ENCODE measurements at regions not wholly inside any gene's neighbourhood (a gene's known extent, or its start where the extent isn't known, plus 50 kb on each side); places are given as distances from the start of the nearest gene placed in this dataset.
"Not testable (repeated sequence)": the region's sequence is repeated elsewhere in the genome, so short reads cannot be mapped to it uniquely, and the experiment has no call there.

DNA sequence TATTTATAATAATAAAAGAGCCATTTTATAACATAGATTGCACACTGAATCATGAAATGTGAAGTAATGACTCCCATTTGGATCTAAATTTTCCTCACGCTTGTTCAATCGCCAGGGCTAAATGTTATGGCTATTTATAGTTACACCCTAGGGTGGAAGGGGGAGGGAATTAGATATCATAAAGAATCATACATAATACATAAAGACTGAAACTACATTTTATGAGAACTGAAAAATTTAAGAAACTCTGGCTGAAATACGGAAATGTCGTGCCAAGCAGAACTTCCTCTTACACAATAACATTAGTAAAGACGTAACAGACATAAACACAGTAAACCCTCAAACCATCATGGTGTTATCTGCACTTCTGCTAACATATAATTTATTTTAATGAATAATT, 327.5 kb upstream of the PHF14 start:
- DNase-seq, result no peak

DNA sequence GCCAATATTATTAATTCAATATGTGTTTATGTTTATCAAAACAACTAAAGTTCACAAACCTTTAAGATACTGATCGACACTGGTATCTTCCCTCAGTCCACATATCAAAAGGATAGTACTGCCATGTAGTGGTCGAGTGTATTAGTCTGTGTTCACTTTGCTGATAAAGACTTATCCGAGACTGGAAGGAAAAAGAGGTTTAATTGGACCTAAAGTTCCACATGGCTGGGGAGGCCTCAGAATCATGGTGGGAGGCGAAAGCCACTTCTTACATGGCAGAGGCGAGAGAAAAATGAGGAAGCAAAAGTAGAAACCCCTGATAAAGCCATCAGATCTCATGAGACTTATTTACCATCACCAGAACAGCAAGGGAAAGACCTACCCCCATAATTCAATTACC, 325.4 kb upstream of the PHF14 start:
- DNase-seq, result no peak

DNA sequence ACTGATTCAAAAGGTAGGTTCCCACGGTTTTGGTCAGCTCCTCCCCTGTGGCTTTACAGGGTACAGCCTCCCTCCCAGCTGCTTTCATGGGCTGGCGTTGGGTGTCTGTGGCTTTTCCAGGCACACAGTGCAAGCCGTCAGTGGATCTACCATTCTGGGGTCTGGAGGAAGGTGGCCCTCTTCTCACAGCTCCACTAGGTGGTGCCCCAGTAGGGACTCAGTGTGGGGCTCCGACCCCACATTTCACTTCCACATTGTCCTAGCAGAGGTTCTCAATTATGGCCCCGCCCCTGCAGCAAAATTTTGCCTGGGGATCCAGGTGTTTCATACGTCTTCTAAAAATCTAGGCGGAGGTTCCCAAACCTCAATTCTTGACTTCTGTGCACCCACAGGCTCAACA, 324.6 kb upstream of the PHF14 start:
- DNase-seq, result not testable (repeated sequence)

DNA sequence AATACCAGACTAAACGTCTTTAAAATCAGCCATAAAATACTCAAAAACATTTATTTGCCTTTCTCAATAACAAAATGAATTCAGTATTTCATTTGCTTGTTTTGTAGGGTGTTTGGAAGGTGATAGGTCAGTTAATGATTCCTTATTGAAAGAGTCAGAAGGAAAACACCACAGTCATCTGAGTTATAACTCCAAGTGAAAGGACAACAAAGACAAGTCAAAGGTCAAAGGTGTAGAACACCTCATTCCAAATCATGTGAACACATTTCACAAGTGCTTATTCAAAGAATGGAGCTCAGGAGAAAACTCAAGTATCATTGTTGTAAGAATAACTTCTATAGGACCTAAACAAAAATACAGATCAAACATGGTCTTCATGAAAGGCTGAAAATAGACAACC, 318.6 kb upstream of the PHF14 start:
- DNase-seq, result no peak

DNA sequence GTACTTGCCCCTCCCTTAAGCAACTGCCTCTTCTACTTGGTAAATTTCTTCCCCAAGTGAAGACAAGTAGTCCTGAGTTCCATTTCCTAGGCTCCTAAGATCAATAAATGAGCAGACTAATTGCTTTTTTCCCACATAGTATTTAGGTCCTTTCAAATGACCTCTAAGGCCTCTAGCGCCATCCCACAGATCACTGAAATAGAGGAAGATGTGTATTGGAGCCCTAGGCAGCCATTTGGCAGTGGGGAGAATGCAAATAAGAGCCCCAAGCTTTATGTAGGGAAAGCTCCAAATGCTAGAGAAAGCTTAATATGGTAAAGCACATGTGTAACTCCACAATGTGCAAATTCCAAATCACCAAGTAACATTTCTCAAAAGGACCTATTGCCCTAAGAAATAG, 316.5 kb upstream of the PHF14 start:
- no peak for DNase-seq

DNA sequence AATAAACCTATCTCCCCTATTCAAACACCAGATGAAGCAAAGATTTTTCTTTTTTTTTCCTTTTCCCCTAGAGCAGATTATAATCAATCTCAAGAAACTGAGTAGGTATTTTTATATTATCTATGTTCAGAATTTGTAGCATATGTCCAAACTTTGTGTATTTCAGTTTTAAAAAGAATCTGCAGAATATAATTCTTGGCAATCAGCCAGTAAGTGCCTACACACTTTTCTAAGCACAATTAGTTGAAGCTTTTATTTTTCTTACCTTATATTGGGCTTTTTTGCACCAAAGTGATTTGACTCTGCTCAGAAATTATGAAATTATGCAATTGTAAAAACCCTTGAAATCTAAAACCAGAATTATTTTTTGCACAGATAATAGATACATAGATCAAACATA, 315.8 kb upstream of the PHF14 start:
- no peak for DNase-seq

DNA sequence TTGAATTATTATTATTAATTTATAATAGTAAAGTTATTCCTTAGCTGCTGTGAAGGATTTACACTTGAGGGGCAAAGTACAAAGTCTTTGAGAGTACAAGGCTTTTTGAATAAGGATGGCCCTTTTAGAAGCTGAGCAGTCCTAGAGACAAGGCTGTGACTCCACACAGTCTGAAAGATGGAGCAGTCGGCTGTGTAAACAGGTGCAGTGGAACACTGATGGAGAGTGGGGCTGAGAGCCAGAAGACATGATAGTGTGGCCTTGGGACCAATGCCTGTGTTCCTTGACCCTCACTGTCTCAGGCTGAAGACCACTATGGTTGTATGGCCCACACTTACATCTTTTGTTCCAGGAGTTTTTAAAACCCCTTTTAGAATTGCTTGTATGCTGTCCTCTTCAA, 311.2 kb upstream of the PHF14 start:
- no peak for DNase-seq

DNA sequence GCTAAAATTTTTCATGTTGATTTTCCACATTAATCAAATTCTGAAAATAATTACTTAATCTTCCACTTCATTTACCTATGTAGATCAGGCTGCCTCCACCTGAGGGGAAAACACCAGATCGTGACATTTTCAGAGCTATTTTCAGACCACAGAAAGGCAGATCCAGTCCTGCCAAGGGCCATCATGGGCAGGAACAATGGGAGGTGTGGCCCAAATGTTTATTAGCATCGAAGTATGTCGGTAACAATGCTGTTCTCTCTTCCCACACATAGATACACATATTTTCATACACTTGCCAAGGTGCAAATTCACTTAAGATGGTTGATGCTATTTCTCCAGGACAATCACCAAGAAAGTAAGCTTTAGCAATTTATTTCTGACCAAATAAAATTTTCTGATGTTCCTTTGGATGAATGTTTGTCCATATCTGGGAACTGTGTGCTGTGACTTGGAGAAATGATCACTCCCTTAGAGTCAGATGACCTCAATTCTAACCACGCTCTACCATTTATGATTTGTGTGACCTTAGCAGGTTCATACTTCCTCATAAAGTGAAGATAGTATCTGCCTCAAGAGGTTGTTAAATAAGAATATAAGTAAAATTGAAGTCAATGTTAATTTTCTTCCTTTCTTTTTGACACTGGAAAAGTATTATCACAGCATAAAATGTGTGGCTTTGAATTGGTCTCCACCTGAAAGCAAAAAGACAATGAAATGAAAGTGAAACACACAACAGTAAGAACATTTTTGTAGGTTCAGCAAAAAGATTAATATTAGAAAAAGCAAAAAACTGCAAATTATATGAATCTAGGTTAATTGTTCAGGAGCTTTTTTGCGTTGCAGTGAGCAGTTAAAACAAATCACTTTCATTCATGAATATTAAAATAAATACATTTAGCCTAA, 310.4 kb upstream of the PHF14 start:
- no peak for DNase-seq

DNA sequence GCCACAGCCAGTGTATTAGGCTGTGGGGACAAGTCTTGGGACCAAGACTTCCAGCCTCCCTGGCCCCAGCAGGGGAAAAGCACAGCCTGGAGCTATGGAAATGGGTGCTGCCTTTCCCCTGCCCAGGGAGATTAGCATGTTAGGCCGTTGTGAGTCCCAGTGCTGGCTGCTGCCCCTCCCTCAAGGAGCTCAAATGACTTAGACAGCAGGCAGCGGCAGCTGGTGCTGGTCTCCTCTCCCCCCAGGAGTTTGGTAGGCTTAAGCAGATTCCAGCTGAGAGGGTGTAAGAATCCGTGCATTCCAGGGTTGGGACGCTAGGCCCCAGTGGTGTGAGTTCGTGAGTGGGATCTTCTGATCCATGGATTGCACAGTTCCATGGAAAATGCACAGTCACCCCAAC, 301.5 kb upstream of the PHF14 start:
- DNase-seq, result no peak

DNA sequence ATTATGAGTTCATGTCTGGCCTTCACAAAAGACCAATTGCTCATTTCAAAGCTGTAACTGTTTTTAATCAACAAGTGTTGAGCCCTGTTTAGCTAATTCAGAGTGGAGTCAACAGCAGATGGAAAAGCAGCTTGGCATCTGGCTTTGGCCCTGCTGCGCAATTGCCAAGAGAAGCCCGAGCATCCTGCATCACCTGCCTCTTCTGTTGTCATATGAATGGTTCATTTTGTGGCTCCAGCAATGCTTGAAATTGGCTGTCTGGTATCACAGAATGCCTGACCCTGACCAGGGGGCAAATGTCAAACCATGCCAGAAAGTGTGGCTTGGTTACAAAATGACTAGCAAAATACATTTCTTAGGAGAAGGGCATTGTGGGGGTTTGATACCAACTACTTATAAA, 296.5 kb upstream of the PHF14 start:
- DNase-seq, result no peak

DNA sequence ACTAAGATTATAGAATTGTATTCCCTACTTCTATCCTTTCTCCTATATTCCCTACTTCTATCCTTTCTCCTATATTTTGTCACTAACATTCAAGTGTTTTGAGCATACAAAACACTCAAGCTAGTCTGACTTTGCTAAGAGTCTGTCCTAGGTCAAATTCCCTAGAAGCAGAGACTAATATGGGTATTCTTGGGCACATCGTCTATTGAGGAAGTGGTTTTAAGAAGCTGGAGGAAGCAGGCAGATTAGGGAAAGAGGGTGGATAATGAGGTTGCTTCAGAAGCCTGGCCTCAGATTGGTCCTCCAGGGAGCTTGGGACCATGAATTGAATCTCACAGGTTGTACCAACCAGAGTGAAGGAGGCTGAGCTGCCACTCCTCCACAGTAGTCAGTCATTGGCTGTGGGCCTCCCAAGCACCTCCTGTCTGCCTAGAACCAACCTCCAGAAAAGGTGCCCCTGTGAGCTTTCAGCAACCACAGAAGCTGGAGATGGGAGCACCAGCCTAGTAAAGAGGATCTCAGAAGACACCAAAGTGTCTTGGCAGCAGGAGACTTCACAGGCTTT, 295.9 kb upstream of the PHF14 start:
- no peak for DNase-seq

DNA sequence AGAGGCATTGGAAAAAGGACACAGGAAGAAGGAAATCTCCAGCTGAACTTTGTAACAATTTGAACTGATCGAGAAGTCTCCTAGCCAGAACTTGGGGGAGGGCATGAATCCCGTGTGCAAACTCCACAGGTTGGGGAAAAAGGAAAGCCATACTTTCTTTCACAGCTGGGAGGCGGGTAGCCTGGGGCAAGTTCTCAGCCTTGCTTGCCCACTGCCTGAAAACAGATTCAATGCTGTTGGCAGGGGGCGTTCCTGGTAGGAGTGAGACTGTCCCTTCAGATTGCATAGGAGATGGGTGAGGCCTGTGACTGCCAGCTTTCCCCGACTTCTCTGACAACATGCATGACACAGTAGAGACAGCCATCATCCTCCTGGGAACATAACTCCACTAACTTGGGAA, 289.1 kb upstream of the PHF14 start:
- no peak for DNase-seq

DNA sequence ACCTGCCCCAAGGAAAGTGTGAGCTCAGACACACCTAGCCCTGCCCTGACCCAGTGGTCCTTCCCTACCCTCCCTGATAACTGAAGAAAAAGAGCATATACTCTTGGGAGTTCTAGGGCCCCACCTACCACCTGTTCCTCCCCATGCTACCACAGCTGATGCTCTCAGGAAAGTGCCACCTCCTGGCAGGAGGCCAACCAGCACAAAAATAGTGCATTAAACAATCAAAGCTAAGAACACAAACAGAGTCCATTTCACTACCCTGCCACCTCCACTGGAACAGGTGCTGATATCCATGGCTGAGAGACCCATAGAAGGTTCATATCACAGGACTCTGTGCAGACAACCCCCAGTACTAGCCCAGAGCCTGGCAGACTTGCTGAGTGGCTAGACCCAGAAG, 288.6 kb upstream of the PHF14 start:
- no peak for DNase-seq

DNA sequence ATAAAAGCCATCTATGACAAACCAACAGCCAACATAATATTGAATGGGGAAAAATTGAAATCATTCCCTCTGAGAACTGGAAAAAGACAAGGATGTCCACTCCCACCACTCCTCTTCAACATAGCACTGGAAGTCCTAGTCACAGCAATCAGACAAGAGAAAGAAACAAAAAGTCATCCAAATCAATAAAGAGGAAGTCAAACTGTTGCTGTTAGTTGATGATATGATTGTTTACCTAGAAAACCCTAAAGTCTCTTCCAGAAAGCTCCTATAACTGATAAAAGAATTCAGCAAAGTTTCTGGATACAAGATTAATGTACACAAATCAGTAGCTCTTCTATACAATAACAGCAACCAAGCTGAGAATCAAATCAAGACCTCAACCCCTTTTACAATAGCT, 285.1 kb upstream of the PHF14 start:
- DNase-seq, result no peak

DNA sequence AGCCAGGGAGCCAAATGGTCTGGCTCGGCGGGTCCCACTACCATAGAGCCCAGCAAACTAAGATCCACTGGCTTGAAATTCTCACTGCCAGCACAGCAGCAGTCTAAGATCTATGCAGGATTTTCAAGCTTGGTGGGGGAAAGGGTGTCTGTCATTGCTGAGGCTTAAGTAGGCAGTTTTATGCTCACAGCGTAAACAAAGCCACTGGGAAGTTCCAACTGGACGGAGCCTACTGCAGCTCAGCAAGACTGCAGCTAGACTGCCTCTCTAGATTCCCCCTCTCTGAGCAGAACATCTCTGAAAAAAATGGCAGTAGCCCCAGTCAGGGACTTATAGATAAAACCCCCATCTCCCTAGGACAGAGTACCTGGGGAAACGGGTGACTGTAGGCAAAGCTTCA, 277.6 kb upstream of the PHF14 start:
- no peak for DNase-seq

DNA sequence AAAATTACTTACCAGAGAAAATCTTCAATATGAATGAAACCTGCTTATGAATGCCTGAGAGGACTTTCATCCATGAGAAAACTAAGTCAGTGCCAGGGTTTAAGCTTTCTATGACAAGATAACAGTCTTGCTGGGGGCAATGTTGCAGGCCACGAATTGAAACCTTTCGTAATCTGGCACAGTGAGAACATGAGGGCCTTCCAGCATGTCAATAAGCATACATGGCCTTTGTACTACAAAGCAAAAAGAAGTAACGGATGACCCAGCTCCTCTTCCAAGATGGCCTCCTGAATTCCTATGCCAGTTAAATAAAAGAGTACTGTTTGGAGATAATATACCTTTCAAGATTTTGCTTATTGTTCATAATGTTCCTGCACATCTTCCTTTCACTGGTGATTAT, 270.6 kb upstream of the PHF14 start:
- DNase-seq, result no peak

DNA sequence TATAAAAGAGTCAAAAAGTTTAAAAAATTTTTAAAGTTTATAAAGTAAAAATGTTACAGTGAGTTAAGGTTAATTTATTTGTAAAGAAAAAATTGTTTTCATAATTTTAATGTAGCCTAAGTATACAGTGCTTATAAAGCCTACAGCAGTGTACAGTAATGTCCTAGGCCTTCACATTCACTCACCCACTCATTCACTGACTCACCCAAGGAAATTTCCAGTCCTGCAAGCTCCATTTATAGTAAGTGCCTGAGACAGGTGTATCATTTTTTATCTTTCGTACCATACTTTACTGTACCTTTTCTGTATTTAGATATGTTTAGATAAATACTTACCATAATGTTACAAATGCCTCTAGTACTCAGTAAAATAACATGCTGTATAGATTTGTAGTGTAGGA, 269.7 kb upstream of the PHF14 start:
- DNase-seq, result no peak

DNA sequence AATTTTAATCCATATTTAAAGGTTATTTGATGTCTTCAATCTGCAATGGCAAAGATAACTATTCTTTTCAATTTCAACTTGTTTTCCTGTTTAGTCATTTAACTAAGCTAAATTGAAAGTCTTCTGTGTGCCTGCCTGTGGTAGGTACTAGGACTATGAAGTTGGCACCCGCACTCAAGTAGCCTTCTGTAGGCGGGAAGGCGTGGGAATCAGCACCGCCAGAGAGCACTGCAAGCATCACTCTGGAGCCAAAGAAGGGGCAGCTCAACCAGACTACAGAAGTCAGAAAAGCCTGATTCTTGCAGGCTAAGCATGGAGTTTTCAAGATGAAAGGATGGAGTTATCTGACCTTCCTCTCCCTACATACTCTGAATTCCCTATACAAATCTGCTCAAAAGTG, 269.0 kb upstream of the PHF14 start:
- DNase-seq, result no peak

DNA sequence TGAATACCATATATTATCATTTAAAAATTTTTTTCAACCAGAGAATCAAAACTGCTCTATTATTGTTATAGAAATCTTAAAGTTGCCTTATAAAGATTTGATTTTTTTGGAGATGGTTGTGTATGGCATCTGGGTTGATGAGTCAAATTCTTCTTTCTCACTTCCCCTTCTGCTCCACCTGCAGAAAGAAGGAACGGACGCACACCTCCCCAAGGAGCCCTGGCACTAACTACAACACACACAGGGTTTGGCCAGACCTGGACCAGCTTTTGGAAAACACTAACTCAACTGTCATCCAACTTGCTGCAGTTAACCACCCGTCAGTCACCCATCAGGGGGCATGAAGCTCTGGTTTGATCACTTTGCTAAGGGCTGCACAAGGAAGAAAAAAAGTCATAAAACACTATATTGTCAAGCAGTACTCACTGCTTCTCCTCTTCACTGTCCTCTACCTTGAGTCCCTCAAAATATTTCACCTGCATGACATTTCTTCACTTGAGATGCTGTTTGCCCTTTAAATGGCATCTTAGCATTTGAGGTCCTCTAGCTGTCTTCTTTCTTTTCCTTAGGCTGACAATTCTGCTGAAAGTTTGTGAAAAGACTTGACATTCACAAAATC, 266.7 kb upstream of the PHF14 start:
- DNase-seq, result no peak

DNA sequence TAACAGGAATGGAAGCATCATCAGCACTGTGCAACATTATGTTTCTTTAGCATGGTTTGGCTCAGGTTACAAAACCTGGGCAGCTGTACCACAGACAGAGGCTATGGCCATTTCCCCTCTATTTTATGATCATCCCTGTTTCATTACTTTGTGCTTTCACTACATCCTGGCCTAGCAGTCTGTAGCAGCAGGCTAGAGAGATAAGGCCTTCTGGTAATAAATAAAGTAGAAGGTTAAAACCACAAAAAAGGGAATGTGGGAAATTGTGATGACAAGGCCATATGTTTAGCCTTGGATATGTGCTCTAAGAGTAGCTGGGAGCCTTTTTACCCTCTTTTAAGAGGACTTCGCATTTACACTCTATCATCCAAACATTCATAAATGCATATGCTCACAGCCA, 266.2 kb upstream of the PHF14 start:
- no peak for DNase-seq

DNA sequence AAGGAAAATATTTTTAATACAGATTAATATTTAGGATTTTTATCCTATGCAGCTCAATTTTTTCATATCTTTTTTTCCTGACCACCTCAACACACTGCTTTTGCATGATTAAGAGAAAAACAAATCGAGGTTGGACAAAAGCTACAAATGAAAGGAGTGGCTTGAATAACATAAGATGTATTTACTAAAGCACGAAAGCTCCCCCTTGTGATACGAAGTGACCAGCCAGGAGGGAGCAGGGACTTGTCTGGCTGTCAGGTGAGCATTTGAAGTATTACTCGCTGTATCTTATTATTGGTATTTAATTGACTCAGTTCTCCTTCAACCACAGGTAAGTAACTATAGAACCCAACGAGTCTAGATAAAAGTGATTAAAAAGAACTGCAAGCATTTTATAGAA, 265.2 kb upstream of the PHF14 start:
- DNase-seq, result no peak

DNA sequence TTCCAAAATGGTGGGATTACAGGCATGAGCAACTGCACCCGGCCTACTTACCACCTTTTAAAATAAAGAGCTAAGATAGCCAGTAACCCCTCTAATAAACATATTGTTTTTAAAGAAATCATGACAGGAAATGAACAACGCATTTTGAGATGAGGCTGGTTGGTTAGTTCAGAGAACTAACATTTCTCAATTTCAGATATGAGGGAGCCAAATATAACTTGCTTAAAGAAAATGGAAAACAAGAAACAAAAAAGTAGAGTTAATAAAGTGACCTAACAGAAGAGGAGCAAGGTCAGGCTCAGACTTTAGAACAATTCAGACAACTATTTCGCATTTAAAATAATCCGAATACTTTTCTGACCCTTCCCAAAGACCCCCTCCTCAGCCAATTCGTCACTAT, 254.9 kb upstream of the PHF14 start:
- no peak for DNase-seq

DNA sequence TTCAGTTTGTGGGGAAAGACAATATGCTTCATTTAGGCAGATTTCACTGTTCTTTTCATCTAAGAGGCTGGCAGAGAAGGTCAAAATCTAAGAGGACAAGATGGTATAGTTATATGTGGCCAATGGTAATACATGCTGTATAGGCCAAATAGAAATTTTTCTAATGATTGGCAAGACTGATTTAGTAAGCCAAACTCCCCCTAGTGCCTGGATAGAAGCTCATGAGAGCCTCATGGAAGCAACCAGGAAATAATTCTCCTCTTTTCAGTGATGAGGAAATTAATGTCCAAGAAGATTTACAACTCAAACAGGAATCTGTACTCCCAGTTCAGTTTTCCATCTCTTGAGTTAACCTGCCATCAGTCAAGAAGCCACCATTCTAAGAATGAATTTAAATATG, 253.6 kb upstream of the PHF14 start:
- DNase-seq, result no peak

DNA sequence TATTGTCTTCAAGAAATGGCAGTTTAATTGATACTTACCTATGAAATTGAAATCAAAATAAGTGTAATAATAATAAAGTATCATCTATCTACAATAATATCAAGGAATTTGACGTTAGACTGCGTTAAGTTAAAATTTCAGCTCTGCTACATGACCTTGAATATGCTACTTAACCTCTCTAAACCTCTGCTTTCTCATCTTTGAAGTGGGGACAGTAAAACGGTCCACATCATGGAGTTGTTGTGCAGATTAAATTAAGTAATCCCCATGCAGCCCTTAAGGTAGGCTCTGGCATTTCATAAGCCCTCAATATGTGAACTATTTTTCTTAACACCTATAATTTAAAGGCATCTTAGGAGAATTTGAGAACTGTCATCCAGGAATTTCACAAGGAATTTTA, 252.4 kb upstream of the PHF14 start:
- no peak for DNase-seq

DNA sequence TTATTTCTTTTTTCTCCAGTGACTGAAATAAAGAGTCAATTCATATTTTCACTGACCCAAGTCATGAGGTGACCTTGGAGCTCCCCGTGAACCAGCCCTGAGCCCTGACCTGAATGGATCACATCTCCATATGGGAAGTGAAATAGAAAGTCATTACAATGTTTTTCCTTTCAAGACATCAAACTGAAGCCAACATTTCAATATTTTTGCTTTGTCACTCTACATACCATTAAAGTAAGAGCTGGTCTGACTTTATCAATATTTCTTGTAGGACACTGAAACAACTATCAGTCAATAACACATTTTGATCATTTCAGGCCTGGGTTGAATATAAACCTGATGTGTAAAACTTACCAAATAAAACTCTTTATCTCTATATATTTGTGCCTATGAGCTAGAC, 249.8 kb upstream of the PHF14 start:
- DNase-seq, result no peak
